OCI-LY1 (cell line): ENCODE measurements at regions not wholly inside any gene's neighbourhood (a gene's known extent, or its start where the extent isn't known, plus 50 kb on each side); places are given as distances from the start of the nearest gene placed in this dataset.

Experiments
- EZH2 ChIP-seq: fragments of 200-600 bp; sonication (generic), shearing (Covaris generic); IDR thresholded peaks from 2 replicates; pipeline ENCODE4 v1.8.0; 2017; ENCODE audit warnings: borderline replicate concordance, mixed run types, mild to moderate bottlenecking, antibody characterized with exemption, low read length, moderate library complexity, mixed read lengths
- TF ChIP-seq, protein P1 (sequence below): fragments of 200-600 bp; sonication (generic), shearing (Covaris generic); IDR thresholded peaks from 2 replicates; pipeline ENCODE4 v1.5.1; 2017; ENCODE audit warnings: mild to moderate bottlenecking, antibody characterized with exemption, low read length, moderate library complexity, mixed read lengths

DNA sequence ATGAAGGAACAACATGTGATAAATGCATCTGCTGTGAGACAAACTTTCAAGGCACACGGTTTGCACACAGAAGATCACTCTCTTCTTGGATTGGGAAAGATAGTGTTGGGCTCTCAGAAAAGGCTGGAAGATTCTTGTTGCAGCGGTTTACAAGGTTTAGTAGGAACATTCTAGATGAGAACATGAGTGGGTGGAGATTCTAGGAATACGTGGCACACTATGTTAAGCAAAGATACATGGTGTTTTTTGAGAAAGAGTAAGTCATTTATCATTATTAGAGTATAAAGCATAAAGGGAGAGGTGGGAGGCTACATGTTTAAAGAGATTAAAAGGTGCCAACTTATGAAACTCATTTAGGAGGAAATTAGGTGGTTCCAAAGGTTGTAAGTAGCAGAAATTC is 348.8 kb upstream of the HS3ST1 start:
- TF ChIP-seq, protein P1, sequence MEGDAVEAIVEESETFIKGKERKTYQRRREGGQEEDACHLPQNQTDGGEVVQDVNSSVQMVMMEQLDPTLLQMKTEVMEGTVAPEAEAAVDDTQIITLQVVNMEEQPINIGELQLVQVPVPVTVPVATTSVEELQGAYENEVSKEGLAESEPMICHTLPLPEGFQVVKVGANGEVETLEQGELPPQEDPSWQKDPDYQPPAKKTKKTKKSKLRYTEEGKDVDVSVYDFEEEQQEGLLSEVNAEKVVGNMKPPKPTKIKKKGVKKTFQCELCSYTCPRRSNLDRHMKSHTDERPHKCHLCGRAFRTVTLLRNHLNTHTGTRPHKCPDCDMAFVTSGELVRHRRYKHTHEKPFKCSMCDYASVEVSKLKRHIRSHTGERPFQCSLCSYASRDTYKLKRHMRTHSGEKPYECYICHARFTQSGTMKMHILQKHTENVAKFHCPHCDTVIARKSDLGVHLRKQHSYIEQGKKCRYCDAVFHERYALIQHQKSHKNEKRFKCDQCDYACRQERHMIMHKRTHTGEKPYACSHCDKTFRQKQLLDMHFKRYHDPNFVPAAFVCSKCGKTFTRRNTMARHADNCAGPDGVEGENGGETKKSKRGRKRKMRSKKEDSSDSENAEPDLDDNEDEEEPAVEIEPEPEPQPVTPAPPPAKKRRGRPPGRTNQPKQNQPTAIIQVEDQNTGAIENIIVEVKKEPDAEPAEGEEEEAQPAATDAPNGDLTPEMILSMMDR: no peak
- no peak for TF ChIP-seq EZH2
